GM12878 (cell line): ENCODE measurements at regions not wholly inside any gene's neighbourhood (a gene's known extent, or its start where the extent isn't known, plus 50 kb on each side); places are given as distances from the start of the nearest gene placed in this dataset.

Experiments
- ATAC-seq: fragments of 200-7000 bp; cut with Tn5 transposase; 3 replicates; pipeline ENCODE4 v1.9.1; 2020; ENCODE audit warnings: mild to moderate bottlenecking, moderate library complexity
- BruUV-seq: library from RNA; stranded (reverse); fragments of 400-500 nt; replicated peaks from 2 replicates; lab custom pipeline; 2021; lab: Mats Ljungman, UMichigan
- CTCF ChIA-PET: fragments of 300-600 bp; sonication (Branson Sonifier 250); formaldehyde crosslinking; extraction: SDS; loops from one replicate; lab custom pipeline; 2021; ENCODE audit warnings: inconsistent platforms; lab: Yijun Ruan, JAX
- POLR2A ChIA-PET: fragments of 350-600 bp; formaldehyde crosslinking; extraction: SDS; loops from one replicate; lab custom pipeline; 2021; ENCODE audit warnings: inconsistent platforms; lab: Charles Lee
- RAD21 ChIA-PET: fragments of 300-600 bp; sonication (Branson Sonifier 250); formaldehyde crosslinking; loops from one replicate; lab custom pipeline; 2023; ENCODE audit warnings: antibody characterized with exemption; ENCODE audit not compliant: unreplicated experiment; lab: Charles Lee
- SMC1A ChIA-PET: fragments of 300-600 bp; sonication (Branson Sonifier 250); formaldehyde crosslinking; loops from one replicate; lab custom pipeline; 2023; ENCODE audit not compliant: unreplicated experiment, uncharacterized antibody; lab: Charles Lee
- DNase-seq: peaks from one replicate; pipeline ENCODE4 v3.0.0-alpha.2; 2011; ENCODE audit warnings: low read depth, low spot score
- FAIRE-seq: peaks from 3 replicates; lab custom pipeline; 2011; peaks lifted over from hg19 to GRCh38; lab: Jason Lieb, UNC
- H2AFZ ChIP-seq: 2 replicates; pipeline ENCODE4 v1.6.0; 2011; ENCODE audit warnings: low read depth, low read length, control low read depth; ENCODE audit not compliant: control insufficient read depth
- H3K27ac ChIP-seq: 2 replicates; pipeline ENCODE4 v1.5.1; 2011; ENCODE audit warnings: control low read depth; ENCODE audit not compliant: control insufficient read depth, insufficient read depth
- H3K27me3 ChIP-seq, 2 experiments: replicated peaks in 1 of 2; 2 replicates each; pipeline versions ENCODE4 v1.6.0 to v1.6.1; 2011; ENCODE audit warnings: low read length in 1 of 2; ENCODE audit not compliant: control insufficient read depth in 2 of 2, insufficient read depth in 2 of 2
- H3K36me3 ChIP-seq, 2 experiments: 2 replicates each; pipeline ENCODE4 v1.5.1; 2011; ENCODE audit warnings: low read length in 1 of 2; ENCODE audit not compliant: control insufficient read depth in 2 of 2, insufficient read depth in 2 of 2
- H3K4me1 ChIP-seq: 2 replicates; pipeline ENCODE4 v1.6.1; 2011; ENCODE audit warnings: mild to moderate bottlenecking, low read length, moderate library complexity, mixed read lengths; ENCODE audit not compliant: control insufficient read depth, insufficient read depth
- H3K4me2 ChIP-seq: 2 replicates; pipeline ENCODE4 v1.6.0; 2011; ENCODE audit warnings: control low read depth; ENCODE audit not compliant: control insufficient read depth, insufficient read depth
- H3K4me3 ChIP-seq: fragments of 200-600 bp; sonication (generic); 2 replicates; pipeline ENCODE4 v1.5.1; 2016
- H3K79me2 ChIP-seq: 2 replicates; pipeline ENCODE4 v1.6.0; 2011; ENCODE audit warnings: low read length; ENCODE audit not compliant: control insufficient read depth, insufficient read depth
- H3K9ac ChIP-seq: 2 replicates; pipeline ENCODE4 v1.8.0; 2011; ENCODE audit warnings: low read length, control low read depth, mixed read lengths; ENCODE audit not compliant: control insufficient read depth, insufficient read depth
- H3K9me3 ChIP-seq: replicated peaks from 3 replicates; pipeline ENCODE4 v1.5.1; 2011; ENCODE audit warnings: mild to moderate bottlenecking, low read length; ENCODE audit not compliant: control insufficient read depth, insufficient read depth
- H4K20me1 ChIP-seq: 2 replicates; pipeline ENCODE4 v1.6.0; 2011; ENCODE audit not compliant: control insufficient read depth, insufficient read depth
- ASH2L ChIP-seq: fragments of 300-600, 200-600 bp; sonication (generic); IDR thresholded peaks from 2 replicates; pipeline ENCODE4 v1.6.1; 2017; ENCODE audit warnings: low read depth, mild to moderate bottlenecking, borderline replicate concordance
- BHLHE40 ChIP-seq, 2 experiments: fragments of 450-650 bp in 1 of 2; IDR thresholded peaks; 2 replicates each; pipeline ENCODE4 v1.6.1; 2011 to 2017; ENCODE audit warnings: low read depth in 2 of 2, borderline replicate concordance in 1 of 2, improper control_type of control experiment in 1 of 2, low read length in 1 of 2, mild to moderate bottlenecking in 1 of 2
- CHD4 ChIP-seq: fragments of 200-600 bp; sonication (generic); IDR thresholded peaks from 2 replicates; pipeline ENCODE4 v1.6.1; 2016; ENCODE audit warnings: mild to moderate bottlenecking
- EED ChIP-seq: sonication (generic); IDR thresholded peaks from 2 replicates; pipeline ENCODE4 v1.6.1; 2016; ENCODE audit warnings: antibody characterized with exemption, low read depth
- EP300 ChIP-seq, 2 experiments: fragments of 150-350 bp in 1 of 2; IDR thresholded peaks; 2 replicates each; pipeline ENCODE4 v1.6.1; 2011 to 2012; ENCODE audit warnings: low read depth in 2 of 2, low read length in 2 of 2, borderline replicate concordance in 1 of 2, improper control_type of control experiment in 1 of 2, inconsistent platforms in 1 of 2; ENCODE audit not compliant: control insufficient read depth in 1 of 2
- RAD21 ChIP-seq: IDR thresholded peaks from 2 replicates; pipeline ENCODE4 v1.6.1; 2011; ENCODE audit warnings: mild to moderate bottlenecking, low read depth, low read length, moderate library complexity; ENCODE audit not compliant: insufficient read depth
- RAD51 ChIP-seq: fragments of 450-650 bp; IDR thresholded peaks from 2 replicates; pipeline ENCODE4 v1.6.1; 2016; ENCODE audit warnings: moderate library complexity, mild to moderate bottlenecking, inconsistent platforms
- RUNX3 ChIP-seq: IDR thresholded peaks from 2 replicates; pipeline ENCODE4 v1.6.1; 2012; ENCODE audit warnings: low read length, inconsistent platforms
- WGBS: methylation state at CpG from one replicate; pipeline ENCODE4 v1.1.6; 2016; ENCODE audit warnings: low lambda C conversion rate; ENCODE audit not compliant: insufficient replicate concordance, insufficient coverage; ENCODE audit errors: missing lambda C conversion rate; 5-methylcytosine and 5-hydroxymethylcytosine counted together
- in situ Hi-C: fragments of 300-500 bp; cut with MboI; formaldehyde crosslinking; loops from 9 replicates; pipeline ENCODE4 v1.14.3; 2018; ENCODE audit warnings: mixed read lengths
- intact Hi-C: fragments of 100-400 bp; cut with micrococcal nuclease; formaldehyde crosslinking; loops from one replicate; pipeline ENCODE4 v1.14.2; 2022; ENCODE audit not compliant: unreplicated experiment
- TF ChIP-seq, protein P1 (sequence below): fragments of 450-650 bp; IDR thresholded peaks from 2 replicates; pipeline ENCODE4 v1.6.1; 2018; ENCODE audit warnings: borderline replicate concordance, mild to moderate bottlenecking; ENCODE audit not compliant: partially characterized antibody

DNA sequence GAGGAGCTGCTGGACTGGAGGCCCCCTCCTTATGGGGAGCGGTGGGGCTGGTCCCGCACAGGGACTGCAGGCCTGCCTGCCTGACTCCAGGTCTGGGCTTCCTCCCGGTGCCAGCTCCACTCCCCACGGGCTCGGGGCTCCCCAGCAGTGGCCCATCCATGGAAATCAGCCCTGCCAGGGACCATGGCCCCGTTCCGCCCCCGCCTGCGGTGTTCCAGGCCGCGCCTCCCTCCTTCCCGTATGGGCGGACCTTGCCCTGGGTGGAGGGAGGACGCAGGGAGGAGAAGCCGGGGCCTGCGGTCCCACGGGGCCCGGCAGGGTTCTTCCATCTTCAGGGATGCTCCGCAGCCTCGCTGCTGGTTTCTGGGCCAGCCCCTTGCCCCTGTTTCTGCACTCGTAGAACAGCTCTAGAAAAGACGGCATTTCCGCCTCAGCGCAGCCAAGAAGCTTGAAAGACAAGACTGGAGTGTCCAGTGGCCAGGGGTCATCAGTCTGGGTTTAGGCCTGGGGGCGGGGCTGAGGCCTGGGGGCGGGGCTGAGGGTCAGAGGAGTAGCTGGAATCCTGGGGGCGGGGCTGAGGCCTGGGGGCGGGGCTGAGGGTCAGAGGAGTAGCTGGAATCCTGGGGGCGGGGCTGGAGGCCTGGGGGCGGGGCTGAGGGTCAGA, 1330.6 kb downstream of the BRD1 start:
- ChIA-PET RAD21 (no interaction called here), SMC1A (no interaction called here), CTCF (interaction anchor here (0.6 kb wide), 1 partner anchor 1104 kb away, joined by 3 read pairs; no protein-coding TSS in a partner anchor), POLR2A (no interaction called here)
- Histone ChIP-seq H3K9me3 (no peaks in the 10 kb centered on the region; the same call in 2 of the 3 replicates), H2AFZ (no peak overlapping the region), H4K20me1 (no peaks in the 10 kb centered on the region), H3K4me1 (no peaks in the 10 kb centered on the region), H3K4me3 (no peak overlapping the region), H3K79me2 (no peaks in the 10 kb centered on the region), H3K9ac (no peak overlapping the region), H3K27me3 (no peaks in the 10 kb centered on the region), H3K4me2 (no peak overlapping the region), H3K27ac (no peak overlapping the region), H3K36me3 (no peaks in the 10 kb centered on the region)
- in situ Hi-C loops (loop anchor here (10.0 to 25.0 kb wide), 2 partner anchors 1742 to 1935 kb away; no protein-coding TSS in a partner anchor), intact Hi-C loops (loop anchor here (10.0 kb wide), 1 partner anchor 1092 kb away; no protein-coding TSS in a partner anchor)
- FAIRE-seq: no peak
- DNase-seq: no peak
- no peak for ATAC-seq
- TF ChIP-seq ASH2L (no peak), RAD21 (no peak), RUNX3 (no peak), CHD4 (no peak), EP300 (IDR thresholded peaks at IDR 0.05; ENCODE audit: borderline replicate concordance in 1 of 2, control insufficient read depth in 1 of 2, low read depth in 2 of 2, low read length in 2 of 2) (no peak), RAD51 (no peak), BHLHE40 (IDR thresholded peaks at IDR 0.05; ENCODE audit: borderline replicate concordance in 1 of 2, low read depth in 2 of 2, low read length in 1 of 2) (no peak), EED (no peak)
- TF ChIP-seq, protein P1, sequence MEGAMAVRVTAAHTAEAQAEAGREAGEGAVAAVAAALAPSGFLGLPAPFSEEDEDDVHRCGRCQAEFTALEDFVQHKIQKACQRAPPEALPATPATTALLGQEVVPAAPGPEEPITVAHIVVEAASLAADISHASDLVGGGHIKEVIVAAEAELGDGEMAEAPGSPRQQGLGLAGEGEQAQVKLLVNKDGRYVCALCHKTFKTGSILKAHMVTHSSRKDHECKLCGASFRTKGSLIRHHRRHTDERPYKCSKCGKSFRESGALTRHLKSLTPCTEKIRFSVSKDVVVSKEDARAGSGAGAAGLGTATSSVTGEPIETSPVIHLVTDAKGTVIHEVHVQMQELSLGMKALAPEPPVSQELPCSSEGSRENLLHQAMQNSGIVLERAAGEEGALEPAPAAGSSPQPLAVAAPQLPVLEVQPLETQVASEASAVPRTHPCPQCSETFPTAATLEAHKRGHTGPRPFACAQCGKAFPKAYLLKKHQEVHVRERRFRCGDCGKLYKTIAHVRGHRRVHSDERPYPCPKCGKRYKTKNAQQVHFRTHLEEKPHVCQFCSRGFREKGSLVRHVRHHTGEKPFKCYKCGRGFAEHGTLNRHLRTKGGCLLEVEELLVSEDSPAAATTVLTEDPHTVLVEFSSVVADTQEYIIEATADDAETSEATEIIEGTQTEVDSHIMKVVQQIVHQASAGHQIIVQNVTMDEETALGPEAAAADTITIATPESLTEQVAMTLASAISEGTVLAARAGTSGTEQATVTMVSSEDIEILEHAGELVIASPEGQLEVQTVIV: no peak
- BruUV-seq: no TSS peak
- WGBS: 85% methylated on average over 24 of the region's 30 CpGs
